HEK293 (cell line): ENCODE measurements at regions not wholly inside any gene's neighbourhood (a gene's known extent, or its start where the extent isn't known, plus 50 kb on each side); places are given as distances from the start of the nearest gene placed in this dataset.

Source experiments
- CTCF ChIA-PET: fragments of 350-600 bp; formaldehyde crosslinking; extraction: SDS; loops from one replicate; lab custom pipeline; 2021; ENCODE audit warnings: antibody characterized with exemption; lab: Yijun Ruan, JAX
- POLR2A ChIA-PET: fragments of 300-600 bp; formaldehyde crosslinking; extraction: SDS; loops from one replicate; lab custom pipeline; 2020; ENCODE audit warnings: antibody characterized with exemption, inconsistent platforms; lab: Yijun Ruan, JAX
- H3K27ac ChIP-seq: fragments of 200-500 bp; sonication (Bioruptor generic); 2 replicates; pipeline ENCODE4 v1.5.1; 2014; ENCODE audit warnings: low read depth, low read length, control low read depth, inconsistent platforms; ENCODE audit errors: extremely low read depth
- H3K36me3 ChIP-seq, 2 experiments: fragments of 200-500 bp in 1 of 2; sonication (Bioruptor generic) in 1 of 2; 1 replicate in 1 of 2; 2 replicates in 1 of 2; pipeline ENCODE4 v1.5.1; 2014 to 2017; ENCODE audit warnings: inconsistent platforms in 2 of 2, low read length in 2 of 2; ENCODE audit not compliant: control insufficient read depth in 2 of 2, insufficient read depth in 1 of 2
- H3K4me1 ChIP-seq: fragments of 200-500 bp; sonication (Bioruptor generic); 2 replicates; pipeline ENCODE4 v1.5.1; 2014; ENCODE audit warnings: mild to moderate bottlenecking, low read length, inconsistent platforms; ENCODE audit not compliant: control insufficient read depth, insufficient read depth
- H3K4me3 ChIP-seq: 2 replicates; pipeline ENCODE4 v1.5.1; 2011; ENCODE audit warnings: low read depth, mild to moderate bottlenecking, control low read depth, low read length, moderate library complexity
- H3K9me3 ChIP-seq: fragments of 200-500 bp; sonication (Bioruptor generic); 2 replicates; pipeline ENCODE4 v1.5.1; 2014; ENCODE audit warnings: low read depth, low read length, inconsistent platforms; ENCODE audit not compliant: control insufficient read depth, insufficient read depth
- GLIS1 ChIP-seq: fragments of 450-650 bp; formaldehyde crosslinking; IDR thresholded peaks from 2 replicates; pipeline ENCODE4 v1.5.1; 2016; ENCODE audit warnings: missing biosample characterization, missing genetic modification characterization
- HOXA7 ChIP-seq: sonication (generic); formaldehyde crosslinking; IDR thresholded peaks from 2 replicates; pipeline ENCODE4 v1.8.1; 2022; ENCODE audit warnings: missing genetic modification reagents, borderline replicate concordance
- HOXD13 ChIP-seq: sonication (generic); formaldehyde crosslinking; IDR thresholded peaks from 2 replicates; pipeline ENCODE4 v1.8.0; 2022; ENCODE audit warnings: missing genetic modification reagents, borderline replicate concordance
- WT1 ChIP-seq: fragments of 450-650 bp; formaldehyde crosslinking; IDR thresholded peaks from 2 replicates; pipeline ENCODE4 v1.5.1; 2016; ENCODE audit warnings: missing biosample characterization, missing genetic modification characterization
- ZFP37 ChIP-seq: fragments of 450-650 bp; formaldehyde crosslinking; IDR thresholded peaks from 2 replicates; pipeline ENCODE4 v1.5.1; 2016; ENCODE audit warnings: missing biosample characterization, missing genetic modification characterization
- ZIC2 ChIP-seq: fragments of 450-650 bp; formaldehyde crosslinking; IDR thresholded peaks from 2 replicates; pipeline ENCODE4 v1.5.1; 2016; ENCODE audit warnings: missing biosample characterization, missing genetic modification characterization
- ZNF184 ChIP-seq: fragments of 450-650 bp; IDR thresholded peaks from 2 replicates; pipeline ENCODE4 v1.5.1; 2018; ENCODE audit warnings: missing biosample characterization, mild to moderate bottlenecking, missing genetic modification characterization
- ZNF274 ChIP-seq, 2 experiments: fragments of 200-500 bp in 1 of 2; fragments of 450-650 bp in 1 of 2; sonication (Bioruptor generic) in 1 of 2; formaldehyde crosslinking in 1 of 2; IDR thresholded peaks; 2 replicates each; pipeline versions ENCODE4 v1.5.1 to v1.6.1; 2014 to 2016; ENCODE audit warnings: borderline replicate concordance in 1 of 2, inconsistent platforms in 1 of 2, low read length in 1 of 2, missing biosample characterization in 1 of 2, missing genetic modification characterization in 1 of 2
- ZNF302 ChIP-seq: fragments of 450-650 bp; formaldehyde crosslinking; IDR thresholded peaks from 2 replicates; pipeline ENCODE4 v1.5.1; 2016; ENCODE audit warnings: missing biosample characterization, missing genetic modification characterization, low read depth
- ZNF335 ChIP-seq: fragments of 450-650 bp; formaldehyde crosslinking; conservative IDR thresholded peaks from 2 replicates; pipeline ENCODE4 v1.5.1; 2016; ENCODE audit warnings: missing biosample characterization, missing genetic modification characterization
- ZNF354C ChIP-seq: fragments of 450-650 bp; formaldehyde crosslinking; IDR thresholded peaks from 2 replicates; pipeline ENCODE4 v1.5.1; 2016; ENCODE audit warnings: missing biosample characterization, missing genetic modification characterization, low read depth, borderline replicate concordance
- ZNF394 ChIP-seq: fragments of 450-650 bp; formaldehyde crosslinking; IDR thresholded peaks from 2 replicates; pipeline ENCODE4 v1.5.1; 2016; ENCODE audit warnings: missing biosample characterization, missing genetic modification characterization, mild to moderate bottlenecking, moderate library complexity, borderline replicate concordance
- ZNF623 ChIP-seq: fragments of 450-650 bp; formaldehyde crosslinking; IDR thresholded peaks from 2 replicates; pipeline ENCODE4 v1.5.1; 2016; ENCODE audit warnings: missing biosample characterization, missing genetic modification characterization
- ZNF660 ChIP-seq: fragments of 450-650 bp; IDR thresholded peaks from 2 replicates; pipeline ENCODE4 v1.5.1; 2018; ENCODE audit warnings: missing biosample characterization, mild to moderate bottlenecking, missing genetic modification characterization
- ZXDB ChIP-seq: fragments of 450-650 bp; formaldehyde crosslinking; IDR thresholded peaks from 2 replicates; pipeline ENCODE4 v1.5.1; 2016; ENCODE audit warnings: missing biosample characterization, missing genetic modification characterization
- TF ChIP-seq, protein P1 (sequence below): fragments of 450-650 bp; formaldehyde crosslinking; IDR thresholded peaks from 2 replicates; pipeline ENCODE4 v1.5.1; 2016; ENCODE audit warnings: missing biosample characterization, missing genetic modification characterization
- TF ChIP-seq, protein P2 (sequence below): fragments of 450-650 bp; formaldehyde crosslinking; conservative IDR thresholded peaks from 2 replicates; pipeline ENCODE4 v1.5.1; 2016; ENCODE audit warnings: low read depth, missing biosample characterization, missing genetic modification characterization
- TF ChIP-seq, protein P3 (sequence below): fragments of 450-650 bp; formaldehyde crosslinking; IDR thresholded peaks from 2 replicates; pipeline ENCODE4 v1.5.1; 2016; ENCODE audit warnings: missing biosample characterization, missing genetic modification characterization
- TF ChIP-seq, protein P4 (sequence below): fragments of 450-650 bp; formaldehyde crosslinking; IDR thresholded peaks from 2 replicates; pipeline ENCODE4 v1.5.1; 2016; ENCODE audit warnings: missing biosample characterization, missing genetic modification characterization, borderline replicate concordance
- TF ChIP-seq, protein P5 (sequence below): fragments of 450-650 bp; formaldehyde crosslinking; IDR thresholded peaks from 2 replicates; pipeline ENCODE4 v1.5.1; 2017; ENCODE audit warnings: missing biosample characterization, missing genetic modification characterization

DNA sequence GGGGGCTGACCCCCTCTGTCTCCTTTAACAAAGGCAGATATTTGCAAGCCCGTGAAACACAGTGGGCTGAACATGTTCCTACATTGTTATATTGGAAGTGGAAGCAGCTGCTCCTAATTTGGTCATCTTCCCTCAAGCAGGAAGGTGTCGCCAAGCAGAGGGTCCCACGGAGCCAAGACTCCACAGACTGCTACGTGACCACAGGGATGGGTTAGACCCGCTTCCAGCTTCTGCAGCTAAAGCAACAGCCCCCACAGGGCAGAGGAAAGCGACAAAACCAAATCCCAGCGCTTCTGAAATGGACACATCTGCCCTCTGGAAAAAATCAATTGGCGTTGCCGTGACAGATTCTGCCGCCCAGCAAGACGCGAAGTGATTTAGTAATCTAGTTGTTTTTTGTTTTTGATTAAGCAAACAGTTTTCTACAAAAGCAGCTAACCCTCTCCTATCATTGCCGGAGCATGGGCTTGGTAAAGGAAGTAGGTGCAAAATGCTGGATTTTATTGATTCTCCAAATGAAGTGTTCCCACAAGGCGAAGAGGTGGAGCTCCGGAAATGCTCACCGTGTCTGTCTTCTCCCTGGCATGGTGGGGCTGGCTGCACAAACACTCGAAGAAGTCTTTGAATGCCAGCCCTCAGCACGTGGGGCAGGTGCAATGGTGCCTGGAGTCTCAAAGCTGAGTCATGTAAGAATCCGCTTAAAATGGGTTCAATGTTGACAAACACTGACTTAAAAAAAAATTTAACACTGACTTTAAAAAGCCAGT, 79.4 kb upstream of the FRMD1 start:
- Histone ChIP-seq H3K27ac (no peak overlapping the region; the same call in 1 of the 2 replicates), H3K4me3 (no peak overlapping the region)

DNA sequence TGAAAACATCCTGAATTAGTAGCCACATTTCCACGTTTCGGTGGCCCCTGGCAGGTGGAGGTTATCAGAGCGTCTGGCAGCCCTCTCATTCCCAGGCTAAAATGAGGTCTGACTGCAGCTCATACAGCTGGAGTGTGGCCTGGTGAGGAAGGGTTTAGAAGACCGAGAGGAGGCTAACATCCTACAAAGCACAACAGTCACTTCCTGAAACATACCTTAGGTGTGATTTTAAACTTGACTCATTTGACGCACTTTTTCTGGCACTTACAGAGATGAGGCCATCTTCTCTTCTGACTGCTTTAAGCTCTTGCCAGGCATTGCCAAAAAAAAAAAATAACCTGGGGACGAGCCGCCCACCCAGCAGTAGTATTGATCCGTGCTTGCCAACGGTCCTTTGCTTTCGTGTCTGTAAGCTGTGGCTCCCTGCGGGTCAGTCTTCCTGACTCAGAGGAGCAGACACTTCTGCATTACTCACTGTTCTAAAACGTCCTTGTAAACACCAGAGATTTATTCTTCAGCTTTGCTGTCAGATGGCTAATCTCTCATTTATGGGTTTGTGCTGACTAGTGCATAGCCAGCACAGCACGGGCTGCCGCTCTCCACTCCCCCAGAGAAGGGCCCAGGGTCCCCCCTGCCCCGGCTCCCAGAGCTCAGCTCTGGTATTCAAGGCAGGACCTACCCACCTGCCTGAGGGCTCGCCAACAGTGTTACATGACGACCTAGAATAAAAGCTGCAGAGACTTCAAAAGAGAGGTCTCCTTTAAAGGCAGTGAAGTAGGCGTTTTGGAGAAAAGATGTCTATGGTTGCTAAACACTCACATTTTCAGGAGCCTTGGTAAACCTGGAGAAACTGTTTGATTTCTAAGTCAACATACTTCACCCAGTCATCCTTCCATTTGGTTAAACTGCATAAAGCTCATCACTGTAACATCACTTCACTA, 78.5 kb upstream of the FRMD1 start:
- ChIA-PET CTCF (interaction anchor here (0.8 to 1.4 kb wide), 6 partner anchors 9 to 198 kb away, joined by 3 to 8 read pairs (median 4); no protein-coding TSS in a partner anchor), POLR2A (interaction anchor here (0.5 to 0.9 kb wide), 2 partner anchors 17 to 30 kb away, joined by 3 read pairs; no protein-coding TSS in a partner anchor)
- H3K27ac ChIP-seq = peak overlapping the region; percentile 35; the same call in 1 of the 2 replicates
- no peak overlapping the region for H3K4me3 ChIP-seq
- H3K4me1 ChIP-seq = peaks cover 4% of the 10 kb centered on the region
- H3K36me3 ChIP-seq = no peaks in the 10 kb centered on the region
- no peaks in the 10 kb centered on the region for H3K9me3 ChIP-seq
- TF ChIP-seq GLIS1 (tag by site-specific recombination) = peak; percentile 43
- TF ChIP-seq, protein P1, sequence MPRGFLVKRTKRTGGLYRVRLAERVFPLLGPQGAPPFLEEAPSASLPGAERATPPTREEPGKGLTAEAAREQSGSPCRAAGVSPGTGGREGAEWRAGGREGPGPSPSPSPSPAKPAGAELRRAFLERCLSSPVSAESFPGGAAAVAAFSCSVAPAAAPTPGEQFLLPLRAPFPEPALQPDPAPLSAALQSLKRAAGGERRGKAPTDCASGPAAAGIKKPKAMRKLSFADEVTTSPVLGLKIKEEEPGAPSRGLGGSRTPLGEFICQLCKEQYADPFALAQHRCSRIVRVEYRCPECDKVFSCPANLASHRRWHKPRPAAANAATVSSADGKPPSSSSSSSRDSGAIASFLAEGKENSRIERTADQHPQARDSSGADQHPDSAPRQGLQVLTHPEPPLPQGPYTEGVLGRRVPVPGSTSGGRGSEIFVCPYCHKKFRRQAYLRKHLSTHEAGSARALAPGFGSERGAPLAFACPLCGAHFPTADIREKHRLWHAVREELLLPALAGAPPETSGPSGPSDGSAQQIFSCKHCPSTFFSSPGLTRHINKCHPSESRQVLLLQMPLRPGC (tag by site-specific recombination) = 0 out of 2 replicates have a peak, but pooled peaks have one; percentile 45
- TF ChIP-seq, protein P2, sequence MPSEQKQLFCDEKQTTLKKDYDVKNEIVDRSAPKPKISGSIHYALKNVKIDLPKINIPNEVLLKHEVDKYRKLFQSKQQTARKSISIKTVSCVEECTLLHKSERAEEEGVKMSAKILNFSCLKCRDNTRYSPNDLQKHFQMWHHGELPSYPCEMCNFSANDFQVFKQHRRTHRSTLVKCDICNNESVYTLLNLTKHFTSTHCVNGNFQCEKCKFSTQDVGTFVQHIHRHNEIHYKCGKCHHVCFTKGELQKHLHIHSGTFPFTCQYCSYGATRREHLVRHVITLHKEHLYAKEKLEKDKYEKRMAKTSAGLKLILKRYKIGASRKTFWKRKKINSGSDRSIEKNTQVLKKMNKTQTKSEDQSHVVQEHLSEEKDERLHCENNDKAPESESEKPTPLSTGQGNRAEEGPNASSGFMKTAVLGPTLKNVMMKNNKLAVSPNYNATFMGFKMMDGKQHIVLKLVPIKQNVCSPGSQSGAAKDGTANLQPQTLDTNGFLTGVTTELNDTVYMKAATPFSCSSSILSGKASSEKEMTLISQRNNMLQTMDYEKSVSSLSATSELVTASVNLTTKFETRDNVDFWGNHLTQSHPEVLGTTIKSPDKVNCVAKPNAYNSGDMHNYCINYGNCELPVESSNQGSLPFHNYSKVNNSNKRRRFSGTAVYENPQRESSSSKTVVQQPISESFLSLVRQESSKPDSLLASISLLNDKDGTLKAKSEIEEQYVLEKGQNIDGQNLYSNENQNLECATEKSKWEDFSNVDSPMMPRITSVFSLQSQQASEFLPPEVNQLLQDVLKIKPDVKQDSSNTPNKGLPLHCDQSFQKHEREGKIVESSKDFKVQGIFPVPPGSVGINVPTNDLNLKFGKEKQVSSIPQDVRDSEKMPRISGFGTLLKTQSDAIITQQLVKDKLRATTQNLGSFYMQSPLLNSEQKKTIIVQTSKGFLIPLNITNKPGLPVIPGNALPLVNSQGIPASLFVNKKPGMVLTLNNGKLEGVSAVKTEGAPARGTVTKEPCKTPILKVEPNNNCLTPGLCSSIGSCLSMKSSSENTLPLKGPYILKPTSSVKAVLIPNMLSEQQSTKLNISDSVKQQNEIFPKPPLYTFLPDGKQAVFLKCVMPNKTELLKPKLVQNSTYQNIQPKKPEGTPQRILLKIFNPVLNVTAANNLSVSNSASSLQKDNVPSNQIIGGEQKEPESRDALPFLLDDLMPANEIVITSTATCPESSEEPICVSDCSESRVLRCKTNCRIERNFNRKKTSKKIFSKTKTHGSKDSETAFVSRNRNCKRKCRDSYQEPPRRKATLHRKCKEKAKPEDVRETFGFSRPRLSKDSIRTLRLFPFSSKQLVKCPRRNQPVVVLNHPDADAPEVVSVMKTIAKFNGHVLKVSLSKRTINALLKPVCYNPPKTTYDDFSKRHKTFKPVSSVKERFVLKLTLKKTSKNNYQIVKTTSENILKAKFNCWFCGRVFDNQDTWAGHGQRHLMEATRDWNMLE (tag by site-specific recombination) = peak; percentile 40; the same call in 1 of the 2 replicates
- TF ChIP-seq, protein P3, sequence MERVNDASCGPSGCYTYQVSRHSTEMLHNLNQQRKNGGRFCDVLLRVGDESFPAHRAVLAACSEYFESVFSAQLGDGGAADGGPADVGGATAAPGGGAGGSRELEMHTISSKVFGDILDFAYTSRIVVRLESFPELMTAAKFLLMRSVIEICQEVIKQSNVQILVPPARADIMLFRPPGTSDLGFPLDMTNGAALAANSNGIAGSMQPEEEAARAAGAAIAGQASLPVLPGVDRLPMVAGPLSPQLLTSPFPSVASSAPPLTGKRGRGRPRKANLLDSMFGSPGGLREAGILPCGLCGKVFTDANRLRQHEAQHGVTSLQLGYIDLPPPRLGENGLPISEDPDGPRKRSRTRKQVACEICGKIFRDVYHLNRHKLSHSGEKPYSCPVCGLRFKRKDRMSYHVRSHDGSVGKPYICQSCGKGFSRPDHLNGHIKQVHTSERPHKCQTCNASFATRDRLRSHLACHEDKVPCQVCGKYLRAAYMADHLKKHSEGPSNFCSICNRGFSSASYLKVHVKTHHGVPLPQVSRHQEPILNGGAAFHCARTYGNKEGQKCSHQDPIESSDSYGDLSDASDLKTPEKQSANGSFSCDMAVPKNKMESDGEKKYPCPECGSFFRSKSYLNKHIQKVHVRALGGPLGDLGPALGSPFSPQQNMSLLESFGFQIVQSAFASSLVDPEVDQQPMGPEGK = 0 out of 2 replicates have a peak, but pooled peaks have one; percentile 14
- TF ChIP-seq ZFP37 = no peak
- no peak for TF ChIP-seq HOXA7
- peak; percentile 86 for TF ChIP-seq ZNF335 (tag by site-specific recombination)
- no peak for TF ChIP-seq ZNF274 (IDR thresholded peaks at IDR 0.05; ENCODE audit: low read length)
- no peak for TF ChIP-seq ZNF274 (tag by site-specific recombination; IDR thresholded peaks at IDR 0.05; ENCODE audit: borderline replicate concordance)
- TF ChIP-seq, protein P4, sequence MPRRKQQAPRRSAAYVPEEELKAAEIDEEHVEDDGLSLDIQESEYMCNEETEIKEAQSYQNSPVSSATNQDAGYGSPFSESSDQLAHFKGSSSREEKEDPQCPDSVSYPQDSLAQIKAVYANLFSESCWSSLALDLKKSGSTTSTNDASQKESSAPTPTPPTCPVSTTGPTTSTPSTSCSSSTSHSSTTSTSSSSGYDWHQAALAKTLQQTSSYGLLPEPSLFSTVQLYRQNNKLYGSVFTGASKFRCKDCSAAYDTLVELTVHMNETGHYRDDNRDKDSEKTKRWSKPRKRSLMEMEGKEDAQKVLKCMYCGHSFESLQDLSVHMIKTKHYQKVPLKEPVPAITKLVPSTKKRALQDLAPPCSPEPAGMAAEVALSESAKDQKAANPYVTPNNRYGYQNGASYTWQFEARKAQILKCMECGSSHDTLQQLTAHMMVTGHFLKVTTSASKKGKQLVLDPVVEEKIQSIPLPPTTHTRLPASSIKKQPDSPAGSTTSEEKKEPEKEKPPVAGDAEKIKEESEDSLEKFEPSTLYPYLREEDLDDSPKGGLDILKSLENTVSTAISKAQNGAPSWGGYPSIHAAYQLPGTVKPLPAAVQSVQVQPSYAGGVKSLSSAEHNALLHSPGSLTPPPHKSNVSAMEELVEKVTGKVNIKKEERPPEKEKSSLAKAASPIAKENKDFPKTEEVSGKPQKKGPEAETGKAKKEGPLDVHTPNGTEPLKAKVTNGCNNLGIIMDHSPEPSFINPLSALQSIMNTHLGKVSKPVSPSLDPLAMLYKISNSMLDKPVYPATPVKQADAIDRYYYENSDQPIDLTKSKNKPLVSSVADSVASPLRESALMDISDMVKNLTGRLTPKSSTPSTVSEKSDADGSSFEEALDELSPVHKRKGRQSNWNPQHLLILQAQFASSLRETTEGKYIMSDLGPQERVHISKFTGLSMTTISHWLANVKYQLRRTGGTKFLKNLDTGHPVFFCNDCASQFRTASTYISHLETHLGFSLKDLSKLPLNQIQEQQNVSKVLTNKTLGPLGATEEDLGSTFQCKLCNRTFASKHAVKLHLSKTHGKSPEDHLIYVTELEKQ = peak; percentile 79; the same call in 1 of the 2 replicates
- peak; percentile 74 for TF ChIP-seq ZNF660
- TF ChIP-seq WT1 (tag by site-specific recombination) = peak; percentile 46; the same call in 1 of the 2 replicates

More for the DNA sequence above, 79.4 kb upstream of the FRMD1 start:
- ChIA-PET CTCF (interaction anchor here (0.8 to 1.4 kb wide), 7 partner anchors 8 to 212 kb away, joined by 3 to 8 read pairs (median 4); no protein-coding TSS in a partner anchor), POLR2A (interaction anchor here (0.9 kb wide), 1 partner anchor 16 kb away, joined by 3 read pairs; no protein-coding TSS in a partner anchor)
- no peak for TF ChIP-seq ZXDB (tag by site-specific recombination)
- no peak for TF ChIP-seq ZNF354C (tag by site-specific recombination)
- no peak for TF ChIP-seq WT1 (tag by site-specific recombination)
- no peak for TF ChIP-seq ZNF394 (tag by site-specific recombination)
- TF ChIP-seq ZNF184 = no peak
- no peak for TF ChIP-seq ZIC2 (tag by site-specific recombination)
- TF ChIP-seq ZNF302 = no peak
- TF ChIP-seq, protein P5, sequence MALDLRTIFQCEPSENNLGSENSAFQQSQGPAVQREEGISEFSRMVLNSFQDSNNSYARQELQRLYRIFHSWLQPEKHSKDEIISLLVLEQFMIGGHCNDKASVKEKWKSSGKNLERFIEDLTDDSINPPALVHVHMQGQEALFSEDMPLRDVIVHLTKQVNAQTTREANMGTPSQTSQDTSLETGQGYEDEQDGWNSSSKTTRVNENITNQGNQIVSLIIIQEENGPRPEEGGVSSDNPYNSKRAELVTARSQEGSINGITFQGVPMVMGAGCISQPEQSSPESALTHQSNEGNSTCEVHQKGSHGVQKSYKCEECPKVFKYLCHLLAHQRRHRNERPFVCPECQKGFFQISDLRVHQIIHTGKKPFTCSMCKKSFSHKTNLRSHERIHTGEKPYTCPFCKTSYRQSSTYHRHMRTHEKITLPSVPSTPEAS (tag by site-specific recombination) = no peak
- no peak for TF ChIP-seq ZNF623 (tag by site-specific recombination)
- TF ChIP-seq HOXD13 = no peak
- Histone ChIP-seq H3K9me3 (no peaks in the 10 kb centered on the region), H3K4me1 (peaks cover 4% of the 10 kb centered on the region), H3K36me3 (no peaks in the 10 kb centered on the region)
